Testis (tissue), 2 donors: ENCODE measurements at regions not wholly inside any gene's neighbourhood (a gene's known extent, or its start where the extent isn't known, plus 50 kb on each side); places are given as distances from the start of the nearest gene placed in this dataset.
"Not testable (repeated sequence)": the region's sequence is repeated elsewhere in the genome, so short reads cannot be mapped to it uniquely, and the experiment has no call there.

Source experiments
- DNase-seq: peaks from one replicate; pipeline ENCODE4 v3.0.0-alpha.2; 2019
- H3K27ac ChIP-seq, 2 donors: fragments of 200-600 bp; sonication (generic); one replicate each; pipeline ENCODE4 v1.5.1; 2019
- H3K27me3 ChIP-seq: fragments of 200-600 bp; sonication (generic); one replicate; pipeline ENCODE4 v1.5.1; 2019
- H3K36me3 ChIP-seq: fragments of 200-600 bp; sonication (generic); one replicate; pipeline ENCODE4 v1.5.1; 2017; ENCODE audit warnings: low read depth; ENCODE audit errors: missing control alignments
- H3K4me1 ChIP-seq: fragments of 200-600 bp; sonication (generic); one replicate; pipeline ENCODE4 v1.5.1; 2019
- H3K4me3 ChIP-seq, 2 donors: fragments of 200-600 bp; sonication (generic); one replicate each; pipeline ENCODE4 v1.5.1; 2017 to 2019
- H3K9me3 ChIP-seq: fragments of 200-600 bp; sonication (generic); one replicate; pipeline ENCODE4 v1.5.1; 2017
- POLR2A ChIP-seq: fragments of 450-650 bp; IDR thresholded peaks from one replicate; pipeline ENCODE4 v1.6.1; 2017; ENCODE audit warnings: antibody characterized with exemption, mild to moderate bottlenecking, moderate library complexity
- WGBS, 2 donors: methylation state at CpG; one replicate each; pipeline ENCODE4 v1.1.5; 2018; 5-methylcytosine and 5-hydroxymethylcytosine counted together
- intact Hi-C: fragments of 100-400 bp; cut with DNase I; formaldehyde crosslinking; loops from one replicate; pipeline ENCODE4 v1.15.1; 2023; ENCODE audit warnings: low total_unique reads
- TF ChIP-seq, protein P1 (sequence below), 3 experiments: fragments of 450-650 bp in 2 of 3; fragments of 200-600 bp in 1 of 3; sonication (generic) in 1 of 3; IDR thresholded peaks; one replicate each; pipeline ENCODE4 v1.5.1; 2016 to 2019; ENCODE audit warnings: antibody characterized with exemption in 3 of 3, mild to moderate bottlenecking in 2 of 3, moderate library complexity in 1 of 3

DNA sequence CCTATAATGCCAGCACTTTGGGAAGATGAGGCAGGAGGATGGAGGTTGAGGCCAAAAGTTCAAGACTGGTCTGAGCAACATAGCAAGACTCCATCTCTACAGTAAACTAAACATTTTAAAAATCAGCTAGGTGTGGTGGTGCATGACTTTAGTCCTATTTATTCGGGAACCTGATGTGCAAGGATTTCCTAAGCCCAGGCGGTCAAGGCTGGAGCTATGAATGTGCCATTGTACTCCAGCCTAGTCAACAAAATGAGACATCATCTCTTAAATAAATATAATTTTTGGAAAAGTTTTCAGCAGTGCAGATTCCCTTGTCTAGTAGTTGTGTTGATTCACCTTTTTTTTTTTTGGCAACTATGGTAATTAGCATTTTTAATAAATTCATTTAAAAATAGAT lies 928.7 kb upstream of the PRKX start:
- no peaks in the 10 kb centered on the region for H3K27me3 ChIP-seq
- no peak overlapping the region for H3K4me3 ChIP-seq
- no peaks in the 10 kb centered on the region for H3K4me1 ChIP-seq
- no peaks in the 10 kb centered on the region for H3K36me3 ChIP-seq
- WGBS, 2 donors = 76 to 89% methylated on average over 2 of the region's 2 CpGs
- intact Hi-C loops = no loop called here
- no peak overlapping the region for H3K27ac ChIP-seq
- no peaks in the 10 kb centered on the region for H3K9me3 ChIP-seq
- TF ChIP-seq, protein P1, sequence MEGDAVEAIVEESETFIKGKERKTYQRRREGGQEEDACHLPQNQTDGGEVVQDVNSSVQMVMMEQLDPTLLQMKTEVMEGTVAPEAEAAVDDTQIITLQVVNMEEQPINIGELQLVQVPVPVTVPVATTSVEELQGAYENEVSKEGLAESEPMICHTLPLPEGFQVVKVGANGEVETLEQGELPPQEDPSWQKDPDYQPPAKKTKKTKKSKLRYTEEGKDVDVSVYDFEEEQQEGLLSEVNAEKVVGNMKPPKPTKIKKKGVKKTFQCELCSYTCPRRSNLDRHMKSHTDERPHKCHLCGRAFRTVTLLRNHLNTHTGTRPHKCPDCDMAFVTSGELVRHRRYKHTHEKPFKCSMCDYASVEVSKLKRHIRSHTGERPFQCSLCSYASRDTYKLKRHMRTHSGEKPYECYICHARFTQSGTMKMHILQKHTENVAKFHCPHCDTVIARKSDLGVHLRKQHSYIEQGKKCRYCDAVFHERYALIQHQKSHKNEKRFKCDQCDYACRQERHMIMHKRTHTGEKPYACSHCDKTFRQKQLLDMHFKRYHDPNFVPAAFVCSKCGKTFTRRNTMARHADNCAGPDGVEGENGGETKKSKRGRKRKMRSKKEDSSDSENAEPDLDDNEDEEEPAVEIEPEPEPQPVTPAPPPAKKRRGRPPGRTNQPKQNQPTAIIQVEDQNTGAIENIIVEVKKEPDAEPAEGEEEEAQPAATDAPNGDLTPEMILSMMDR (IDR thresholded peaks at IDR 0.05) = no peak
- TF ChIP-seq POLR2A = no peak
- no peak for DNase-seq

DNA sequence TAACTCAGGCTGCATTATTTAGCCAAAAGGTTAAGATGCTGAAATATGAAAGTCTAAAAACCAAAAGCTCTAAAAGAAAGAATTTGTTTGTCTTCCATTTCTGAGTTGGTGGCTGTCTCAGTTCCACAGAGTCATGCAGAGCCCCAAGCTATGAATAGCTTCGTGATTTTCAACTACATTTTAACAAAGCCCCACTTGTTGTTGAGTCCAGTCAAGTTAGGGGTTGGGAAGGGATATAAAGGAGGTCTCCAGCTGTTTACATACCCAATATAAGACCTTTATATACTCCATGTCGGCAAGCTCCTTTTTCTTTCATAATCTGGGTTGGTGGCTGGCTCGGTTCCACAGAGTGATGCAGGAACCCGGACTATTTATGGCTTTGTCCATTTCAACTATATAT lies 924.6 kb upstream of the PRKX start:
- no peak for DNase-seq
- intact Hi-C loops = no loop called here
- H3K27ac ChIP-seq = no peak overlapping the region
- H3K36me3 ChIP-seq = no peaks in the 10 kb centered on the region
- H3K4me3 ChIP-seq = no peak overlapping the region
- H3K4me1 ChIP-seq = no peaks in the 10 kb centered on the region
- no peaks in the 10 kb centered on the region for H3K9me3 ChIP-seq
- no peak for TF ChIP-seq POLR2A
- TF ChIP-seq, protein P1 (IDR thresholded peaks at IDR 0.05) = no peak
- no peaks in the 10 kb centered on the region for H3K27me3 ChIP-seq
- 95 to 100% methylated on average over 3 to 4 of the region's 4 CpGs for WGBS, 2 donors

DNA sequence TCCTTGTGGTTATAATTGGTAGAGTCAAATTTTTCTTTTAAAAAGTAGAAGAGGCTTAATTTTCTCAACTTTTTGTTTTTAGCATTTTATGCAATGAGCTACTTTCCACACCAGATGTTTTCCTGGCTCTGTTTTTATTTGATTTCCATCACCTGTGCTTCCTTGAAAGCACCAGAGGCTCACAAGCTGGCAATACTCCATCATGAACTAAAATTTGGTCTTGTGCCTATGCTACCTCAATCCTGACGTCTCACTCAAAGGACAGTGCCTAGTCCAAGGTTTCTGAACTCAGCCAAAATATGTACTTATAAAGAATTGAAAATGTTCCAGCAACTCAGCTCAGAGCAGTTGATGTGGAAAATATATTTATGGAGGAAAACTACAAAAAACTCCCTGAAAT lies 914.0 kb upstream of the PRKX start:
- Histone ChIP-seq H3K36me3 (no peaks in the 10 kb centered on the region), H3K4me3 (no peak overlapping the region), H3K9me3 (no peaks in the 10 kb centered on the region), H3K27me3 (no peaks in the 10 kb centered on the region), H3K4me1 (no peaks in the 10 kb centered on the region), H3K27ac (no peak overlapping the region)
- WGBS, 2 donors = 40 to 42% methylated on average over 1 of the region's 1 CpG
- intact Hi-C loops = no loop called here
- no peak for DNase-seq
- no peak for TF ChIP-seq POLR2A
- TF ChIP-seq, protein P1 (IDR thresholded peaks at IDR 0.05) = no peak

DNA sequence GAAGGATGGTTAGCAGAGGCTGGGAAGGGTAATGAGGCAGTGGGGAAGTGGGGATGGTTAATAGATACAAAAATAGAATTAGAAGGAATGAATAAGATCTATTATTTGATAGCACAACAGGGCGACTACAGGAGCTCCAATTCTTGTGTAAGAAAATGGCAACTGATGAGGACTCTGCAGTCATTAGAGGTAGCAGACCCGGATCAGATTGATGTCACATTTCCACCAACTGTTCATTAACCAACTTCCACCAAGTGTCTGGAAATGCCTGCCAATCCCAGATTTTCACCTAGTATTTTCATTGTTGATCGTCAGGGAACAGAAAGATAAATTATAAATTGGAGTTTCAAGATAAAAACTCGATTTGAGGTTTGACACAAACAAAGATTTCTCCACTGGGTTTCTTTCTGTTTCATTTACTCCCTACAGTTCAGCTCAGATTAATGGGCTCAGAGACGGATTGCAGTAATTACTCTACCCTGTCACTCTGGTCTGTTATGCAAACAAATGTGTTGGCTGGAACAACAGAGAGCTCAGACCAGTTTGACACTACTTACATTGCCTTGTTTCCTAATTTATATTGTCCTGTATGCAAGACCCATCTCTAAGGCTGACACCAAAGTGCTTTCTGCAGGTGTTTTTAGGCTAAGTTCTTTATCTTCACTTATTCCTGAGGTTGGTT lies 909.2 kb upstream of the PRKX start:
- no peak overlapping the region for H3K27ac ChIP-seq
- no peaks in the 10 kb centered on the region for H3K27me3 ChIP-seq
- intact Hi-C loops = no loop called here
- TF ChIP-seq, protein P1 (IDR thresholded peaks at IDR 0.05) = no peak
- TF ChIP-seq POLR2A = no peak
- WGBS, 2 donors = 51 to 57% methylated on average over 5 of the region's 5 CpGs
- no peak for DNase-seq
- H3K4me3 ChIP-seq = no peak overlapping the region
- no peaks in the 10 kb centered on the region for H3K4me1 ChIP-seq
- H3K9me3 ChIP-seq = no peaks in the 10 kb centered on the region
- H3K36me3 ChIP-seq = no peaks in the 10 kb centered on the region

DNA sequence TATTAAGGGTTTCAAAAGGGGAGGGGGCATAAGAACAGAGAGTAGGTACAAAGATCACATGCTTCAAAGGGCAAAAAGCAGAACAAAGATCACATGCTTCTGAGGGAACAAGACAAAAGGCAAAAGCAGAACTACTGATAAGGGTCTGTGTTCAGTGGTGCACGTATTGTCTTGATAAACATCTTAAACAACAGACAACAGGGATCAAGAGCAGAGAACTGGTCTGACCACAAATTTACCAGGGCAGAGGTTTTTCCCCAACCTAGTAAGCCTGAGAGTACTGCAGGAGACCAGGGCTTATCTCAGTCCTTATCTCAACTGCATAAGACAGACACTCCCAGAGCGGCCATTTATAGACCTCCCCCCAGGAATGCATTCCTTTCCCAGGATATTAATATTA lies 900.2 kb upstream of the PRKX start:
- WGBS, 2 donors = 83 to 88% methylated on average over 2 of the region's 2 CpGs
- H3K4me3 ChIP-seq, H3K4me1 ChIP-seq, DNase-seq, intact Hi-C loops, H3K36me3 ChIP-seq, H3K27ac ChIP-seq, H3K27me3 ChIP-seq, H3K9me3 ChIP-seq: not testable (repeated sequence)
